Epithelial cell of esophagus (primary cell): ENCODE measurements at regions not wholly inside any gene's neighbourhood (a gene's known extent, or its start where the extent isn't known, plus 50 kb on each side); places are given as distances from the start of the nearest gene placed in this dataset.
"Not testable (repeated sequence)": the region's sequence is repeated elsewhere in the genome, so short reads cannot be mapped to it uniquely, and the experiment has no call there.

Experiments used
- DNase-seq: peaks from one replicate; pipeline ENCODE4 v3.0.0; 2010; ENCODE audit warnings: low read depth
- H3K4me3 ChIP-seq: 2 replicates; pipeline ENCODE4 v1.5.1; 2011; ENCODE audit warnings: mild to moderate bottlenecking, low read length, control low read depth
- CTCF ChIP-seq: IDR thresholded peaks from 2 replicates; pipeline ENCODE4 v1.5.1; 2011; ENCODE audit warnings: low read depth, mild to moderate bottlenecking, low read length, control low read depth, inconsistent platforms; ENCODE audit not compliant: insufficient read depth; ENCODE audit errors: missing control alignments

- no peak for TF ChIP-seq CTCF
- no peak for DNase-seq
- no peak overlapping the region for H3K4me3 ChIP-seq
These were observed 530.8 kb downstream of the HAPSTR1 start for GRCh38 chr16:9622268-9622667.

- H3K4me3 ChIP-seq: no peak overlapping the region
- DNase-seq: no peak
- TF ChIP-seq CTCF: no peak
These were observed 533.7 kb downstream of the HAPSTR1 start for GRCh38 chr16:9625122-9625521.

GRCh38 chr16:9627427-9627826 is 536.0 kb downstream of the HAPSTR1 start:
- no peak overlapping the region for H3K4me3 ChIP-seq
- TF ChIP-seq CTCF: no peak
- no peak for DNase-seq

GRCh38 chr16:9630119-9630518 is 538.7 kb downstream of the HAPSTR1 start:
- TF ChIP-seq CTCF: no peak
- H3K4me3 ChIP-seq: no peak overlapping the region
- no peak for DNase-seq

GRCh38 chr16:9630985-9631384 is 539.5 kb downstream of the HAPSTR1 start:
- no peak overlapping the region for H3K4me3 ChIP-seq
- TF ChIP-seq CTCF: no peak
- no peak for DNase-seq

GRCh38 chr16:9633844-9634243 is 542.4 kb downstream of the HAPSTR1 start:
- H3K4me3 ChIP-seq: no peak overlapping the region
- DNase-seq: no peak
- TF ChIP-seq CTCF: no peak

- H3K4me3 ChIP-seq, DNase-seq: not testable (repeated sequence)
These were observed 543.8 kb downstream of the HAPSTR1 start for GRCh38 chr16:9635150-9635720.
